ENCODE measurements at regions not wholly inside any gene's neighbourhood (a gene's known extent, or its start where the extent isn't known, plus 50 kb on each side); places are given as distances from the start of the nearest gene placed in this dataset.

- TF ChIP-seq ZNF598 (CRISPR knock-in tag; IDR thresholded peaks at IDR 0.05; ENCODE audit: borderline replicate concordance) (no peak), FOXK2 (IDR thresholded peaks at IDR 0.05) (no peak)
Measured at GRCh38 chr12:27151479-27151878, 69.1 kb upstream of the C12orf71 start (continued).

GRCh38 chr12:27158297-27158696 is 75.9 kb upstream of the C12orf71 start:
- POLR2A ChIA-PET, result no interaction called here
- Histone ChIP-seq H2AFZ (ENCODE audit: low read length) (no peak overlapping the region), H3K4me2 (ENCODE audit: low read depth, low read length) (no peak overlapping the region), H3K4me3 (replicated peaks in 1 of 3; ENCODE audit: insufficient read depth in 1 of 3, low read depth in 2 of 3, low read length in 3 of 3) (no peak overlapping the region), H3K9ac (ENCODE audit: insufficient read depth, low read depth, low read length) (no peak overlapping the region), H3K4me1 (ENCODE audit: insufficient read depth, low read length) (peaks cover 5% of the 10 kb centered on the region; the same call in 1 of the 2 replicates), H3K36me3 (replicated peaks in 1 of 2; ENCODE audit: control insufficient read depth in 1 of 2, insufficient read depth in 2 of 2, low read length in 2 of 2) (no peaks in the 10 kb centered on the region), H4K20me1 (ENCODE audit: insufficient read depth, low read length) (no peaks in the 10 kb centered on the region), H3K27ac (ENCODE audit: extremely low read length, insufficient read depth, low read length) (no peak overlapping the region), H3K79me2 (ENCODE audit: insufficient read depth, low read length) (no peaks in the 10 kb centered on the region), H3K27me3 (ENCODE audit: control insufficient read depth in 1 of 2, insufficient read depth in 2 of 2, low read length in 2 of 2) (peaks cover 0 to 3% of the 10 kb centered on the region in 2 experiments; a peak in 2 of 5 replicates), H3K9me3 (ENCODE audit: low read length) (no peaks in the 10 kb centered on the region)
- CTCF ChIA-PET (ENCODE audit: low intra/inter-chr PET ratio, low total read pairs), result no interaction called here
- no peak for DNase-seq (ENCODE audit: low spot score)
- TF ChIP-seq MED1 (CRISPR knock-in tag; IDR thresholded peaks at IDR 0.05) (no peak), ZNF607 (CRISPR knock-in tag; IDR thresholded peaks at IDR 0.05; ENCODE audit: borderline replicate concordance) (no peak), ZBTB21 (CRISPR knock-in tag; IDR thresholded peaks at IDR 0.05) (no peak), CEBPG (CRISPR knock-in tag; IDR thresholded peaks at IDR 0.05) (no peak), TCF7 (IDR thresholded peaks at IDR 0.05; ENCODE audit: low read depth) (0 out of 2 replicates have a peak, but pooled peaks have one; percentile 28), ATF2 (CRISPR knock-in tag; IDR thresholded peaks at IDR 0.05) (no peak), HNF1A (IDR thresholded peaks at IDR 0.05; ENCODE audit: low read depth) (no peak), HNF1A (CRISPR knock-in tag; IDR thresholded peaks at IDR 0.05; ENCODE audit: borderline replicate concordance) (no peak), ZFP1 (CRISPR knock-in tag; IDR thresholded peaks at IDR 0.05) (no peak), NFATC3 (CRISPR knock-in tag; IDR thresholded peaks at IDR 0.05) (no peak)
- no peak; the same call in 2 of the 3 replicates for ATAC-seq
- no peak for FAIRE-seq
- in situ Hi-C loops (cut with HindIII; ENCODE audit: extremely low pct_ligation_motif_present, low pct_unique_long_range_greater_than_20kb), result no loop called here
- intact Hi-C loops (cut with micrococcal nuclease; ENCODE audit: unreplicated experiment), result no loop called here
- BruUV-seq (replicated peaks), result no TSS peak
- 6% methylated on average over 6 of the region's 6 CpGs for whole genome bisulfite sequencing (ENCODE audit: low lambda C conversion rate)
